ENCODE measurements at regions not wholly inside any gene's neighbourhood (a gene's known extent, or its start where the extent isn't known, plus 50 kb on each side); places are given as distances from the start of the nearest gene placed in this dataset.
"Not testable (repeated sequence)": the region's sequence is repeated elsewhere in the genome, so short reads cannot be mapped to it uniquely, and the experiment has no call there.

DNA sequence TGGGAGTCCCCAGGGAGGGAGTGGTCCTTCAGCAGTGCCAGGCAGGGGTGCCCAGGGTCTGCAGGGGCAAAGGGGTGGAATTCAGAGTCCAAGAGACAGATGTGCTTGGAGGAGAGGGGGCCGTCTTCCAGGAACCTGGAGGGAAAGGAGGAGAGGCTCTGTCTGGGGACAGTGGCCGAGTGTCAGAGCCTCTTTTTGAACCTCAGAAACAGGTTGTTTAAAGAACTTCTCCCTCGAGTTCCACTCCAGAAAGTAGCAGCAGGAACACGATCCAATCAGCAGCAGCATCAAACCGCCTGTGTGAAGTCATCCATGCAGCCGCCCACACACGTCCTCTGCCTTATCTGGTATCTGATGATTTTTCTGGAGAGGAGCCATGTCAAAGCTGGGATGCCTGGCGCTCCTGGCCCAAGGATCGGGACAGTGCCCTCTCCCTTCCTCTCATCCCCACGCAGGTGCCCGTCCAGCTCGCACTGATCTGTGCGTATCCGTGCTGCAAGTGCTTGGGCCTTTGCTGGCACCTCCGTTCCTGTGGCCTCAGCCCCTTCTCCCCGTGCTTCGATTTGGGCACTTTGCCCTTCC is 205.1 kb downstream of the NDUFA10 start:
- DNase-seq (ENCODE audit: low read depth, low spot score) = no peak

DNA sequence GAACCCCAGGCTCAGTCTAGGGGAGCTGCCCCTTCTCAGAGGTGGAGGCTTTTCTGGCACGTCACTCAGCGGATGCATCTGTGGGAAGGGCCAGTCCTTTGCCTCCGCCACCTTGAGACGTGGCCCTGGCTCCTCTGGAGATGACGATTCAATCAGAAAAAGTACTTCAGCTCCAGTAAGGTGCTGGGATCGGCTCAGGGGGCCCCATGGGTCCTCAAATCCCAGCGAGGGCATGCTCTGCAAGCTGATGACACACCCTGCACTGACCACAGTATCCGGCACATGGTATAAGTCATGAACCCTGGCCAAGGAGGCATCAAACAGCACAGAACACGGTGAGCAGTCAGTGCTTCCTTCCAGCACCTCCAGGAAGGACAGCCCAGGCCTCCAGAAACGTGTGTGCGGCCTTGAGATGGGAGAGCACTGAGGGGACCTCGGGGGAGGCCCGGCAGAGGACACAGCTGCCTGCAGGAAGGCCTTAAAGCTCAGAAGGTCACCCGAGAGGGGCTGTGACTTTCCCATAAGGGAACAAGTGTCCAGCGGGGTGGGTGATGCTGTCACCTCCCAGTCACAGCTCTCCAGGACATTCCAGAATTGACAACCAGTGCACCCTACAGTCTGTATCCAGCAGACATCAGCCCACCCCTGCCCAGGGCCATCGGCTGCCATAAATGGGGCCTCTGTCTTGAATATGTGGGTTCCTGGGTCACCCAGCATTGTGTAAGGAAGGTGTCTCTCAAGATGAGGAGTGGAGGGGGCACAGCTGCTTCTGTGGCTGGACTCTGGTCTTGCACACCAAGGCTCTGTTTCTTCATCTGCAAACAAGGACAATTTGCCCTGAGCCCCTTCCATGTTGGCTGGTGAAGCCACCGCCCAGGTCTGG is 205.8 kb downstream of the NDUFA10 start:
- DNase-seq (ENCODE audit: low read depth, low spot score) = no peak

DNA sequence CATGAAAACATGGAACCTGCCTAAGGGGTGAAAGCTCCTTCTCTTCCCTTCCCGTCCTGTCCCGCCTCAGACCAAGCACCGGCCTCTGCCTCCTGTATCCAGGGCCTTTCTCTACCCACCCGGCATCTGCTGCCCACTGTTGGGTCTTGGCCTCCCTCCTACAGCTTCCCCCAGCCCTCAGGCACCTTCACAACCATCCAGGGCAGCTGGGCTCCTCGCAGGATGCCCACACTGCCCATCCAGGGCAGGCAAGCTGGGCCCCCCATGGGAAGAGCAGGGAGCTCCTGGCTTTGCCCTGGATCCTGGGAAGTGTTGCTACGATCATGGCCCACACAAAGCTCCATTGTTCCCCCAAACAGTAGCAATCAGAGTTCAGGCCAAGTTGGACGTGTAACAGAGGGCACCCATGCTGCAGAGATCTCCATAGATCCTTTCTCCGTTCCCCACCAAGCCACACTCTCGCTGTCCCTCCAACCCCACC is 206.6 kb downstream of the NDUFA10 start:
- no peak for DNase-seq (ENCODE audit: low read depth, low spot score)

DNA sequence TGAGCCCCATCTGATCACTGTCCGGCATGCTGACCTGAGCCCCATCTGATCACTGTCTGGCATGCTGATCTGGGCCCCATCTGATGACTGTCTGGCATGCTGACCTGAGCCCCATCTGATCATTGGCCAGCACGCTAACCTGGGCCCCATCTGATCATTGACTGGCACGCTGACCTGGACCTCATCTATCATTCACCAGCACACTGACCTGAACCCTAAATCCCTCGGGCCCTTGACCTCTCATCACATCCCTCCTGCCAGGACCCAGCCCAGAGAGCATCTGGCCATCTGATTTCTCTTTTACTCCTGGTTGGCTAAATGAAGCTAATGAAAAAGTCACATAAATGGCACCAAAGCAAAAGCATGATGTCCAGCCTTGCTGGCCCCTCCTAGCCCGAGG is 207.1 kb downstream of the NDUFA10 start:
- no peak for DNase-seq (ENCODE audit: low read depth, low spot score)

DNA sequence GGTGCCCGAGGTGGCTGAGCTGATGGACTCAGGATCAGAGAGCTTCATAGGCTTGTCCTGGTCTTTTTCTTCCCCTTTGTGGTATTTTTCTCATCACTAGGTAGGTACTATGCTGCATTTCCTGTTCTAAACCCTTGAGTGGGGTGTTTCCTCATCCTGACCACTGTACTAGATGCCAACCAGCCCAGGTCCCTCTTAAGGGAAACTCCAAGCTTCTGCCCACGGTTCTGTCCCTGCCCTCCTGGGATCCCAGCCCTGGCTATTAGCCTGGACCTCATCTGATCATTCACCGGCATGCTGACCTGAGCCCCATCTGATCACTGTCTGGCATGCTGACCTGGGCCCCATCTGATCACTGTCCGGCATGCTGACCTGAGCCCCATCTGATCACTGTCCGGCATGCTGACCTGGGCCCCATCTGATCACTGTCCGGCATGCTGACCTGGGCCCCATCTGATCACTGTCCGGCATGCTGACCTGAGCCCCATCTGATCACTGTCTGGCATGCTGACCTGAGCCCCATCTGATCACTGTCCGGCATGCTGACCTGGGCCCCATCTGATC is 207.6 kb downstream of the NDUFA10 start:
- not testable (repeated sequence) for DNase-seq (ENCODE audit: low read depth, low spot score)

DNA sequence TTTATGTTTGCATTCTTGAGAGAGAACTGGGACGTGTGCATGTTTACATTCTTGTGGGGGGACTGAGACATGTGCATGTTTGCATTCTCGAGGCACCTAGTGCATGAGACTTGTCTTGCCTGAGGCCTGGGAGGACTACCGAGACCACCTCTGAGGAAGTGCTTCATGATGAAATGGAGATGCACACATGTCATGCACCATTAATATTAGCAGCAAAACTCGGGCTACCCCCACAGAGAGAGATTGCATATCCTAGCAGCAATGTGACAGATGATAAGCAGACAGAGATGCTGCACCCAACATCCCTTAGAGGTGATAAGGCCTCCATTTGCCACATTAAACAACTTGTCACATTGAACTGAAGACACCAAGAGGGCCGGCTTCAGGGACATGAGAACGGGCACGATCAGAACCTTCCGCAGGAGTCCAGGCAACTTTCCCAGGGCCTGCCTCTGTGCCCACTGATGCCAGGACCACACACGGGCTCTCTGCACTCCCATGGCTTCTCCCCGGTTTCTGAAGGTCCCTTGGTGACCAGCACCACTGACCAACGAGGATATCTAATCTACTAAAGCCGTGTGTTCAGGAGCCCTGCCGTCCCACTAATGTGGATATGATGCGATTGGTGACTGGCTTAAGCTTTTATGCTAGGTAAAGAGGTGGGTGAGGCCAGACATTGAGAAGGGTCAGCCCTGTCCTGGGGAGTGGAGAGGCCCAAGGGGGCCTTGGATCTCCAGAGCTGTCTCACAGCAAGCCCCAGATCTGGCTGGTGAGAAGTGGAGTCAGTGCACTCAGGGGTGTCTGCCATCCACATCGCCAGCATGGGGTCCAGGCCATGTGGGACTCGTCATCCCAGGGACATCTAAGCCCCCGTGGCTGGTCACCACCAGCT is 208.3 kb downstream of the NDUFA10 start:
- DNase-seq (ENCODE audit: low read depth, low spot score) = no peak

DNA sequence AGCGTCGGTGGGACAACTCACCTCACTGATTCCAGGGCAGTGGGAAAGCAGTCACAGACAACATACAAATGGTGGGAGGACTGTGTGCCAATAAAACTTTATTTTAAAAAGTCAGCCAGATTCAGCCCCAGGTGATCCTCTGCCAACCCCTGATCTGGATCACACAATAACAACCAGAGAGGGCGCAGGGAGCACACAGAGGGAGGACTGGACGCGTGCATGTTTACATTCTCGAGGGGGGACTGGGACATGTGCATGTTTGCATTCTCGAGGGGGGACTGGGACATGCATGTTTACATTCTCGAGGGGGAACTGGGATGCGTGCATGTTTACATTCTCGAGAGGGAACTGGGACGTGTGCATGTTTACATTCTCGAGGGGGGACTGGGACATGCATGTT is 209.5 kb downstream of the NDUFA10 start:
- no peak for DNase-seq (ENCODE audit: low read depth, low spot score)

DNA sequence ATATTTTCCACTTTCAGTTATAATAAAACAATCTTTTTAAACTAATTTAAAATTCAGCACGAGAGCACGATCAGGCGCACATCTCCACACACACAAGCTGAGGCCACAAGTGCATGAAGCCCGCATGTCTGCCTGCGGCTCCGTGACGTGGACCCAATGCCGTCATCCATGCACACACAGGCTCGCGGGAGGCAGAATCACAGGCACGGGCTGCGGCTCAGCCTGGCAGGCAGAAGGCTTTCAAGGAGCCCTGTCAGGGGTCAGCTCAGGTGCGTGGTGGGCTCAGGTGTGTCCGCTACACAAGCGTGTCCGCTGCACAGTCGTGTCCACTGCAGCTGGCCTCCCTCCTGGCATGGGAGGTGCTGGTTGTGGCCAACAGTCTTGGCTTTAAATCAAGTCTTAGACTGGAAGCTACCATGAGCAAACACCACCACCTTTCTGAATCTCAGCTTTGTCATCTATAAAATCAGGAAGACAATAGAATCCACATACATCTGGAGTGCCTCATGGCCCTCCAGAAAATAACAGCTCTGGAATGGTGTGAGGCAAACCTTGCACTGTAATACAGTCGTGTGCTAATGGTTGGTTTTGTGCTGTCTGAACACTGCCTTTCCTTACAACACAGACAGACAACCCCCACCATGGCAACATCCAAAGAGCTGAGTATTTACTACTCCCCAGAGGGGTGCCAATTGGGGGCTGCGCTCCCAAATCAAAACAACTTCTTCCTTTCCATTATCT is 210.1 kb downstream of the NDUFA10 start:
- no peak for DNase-seq (ENCODE audit: low read depth, low spot score)

DNA sequence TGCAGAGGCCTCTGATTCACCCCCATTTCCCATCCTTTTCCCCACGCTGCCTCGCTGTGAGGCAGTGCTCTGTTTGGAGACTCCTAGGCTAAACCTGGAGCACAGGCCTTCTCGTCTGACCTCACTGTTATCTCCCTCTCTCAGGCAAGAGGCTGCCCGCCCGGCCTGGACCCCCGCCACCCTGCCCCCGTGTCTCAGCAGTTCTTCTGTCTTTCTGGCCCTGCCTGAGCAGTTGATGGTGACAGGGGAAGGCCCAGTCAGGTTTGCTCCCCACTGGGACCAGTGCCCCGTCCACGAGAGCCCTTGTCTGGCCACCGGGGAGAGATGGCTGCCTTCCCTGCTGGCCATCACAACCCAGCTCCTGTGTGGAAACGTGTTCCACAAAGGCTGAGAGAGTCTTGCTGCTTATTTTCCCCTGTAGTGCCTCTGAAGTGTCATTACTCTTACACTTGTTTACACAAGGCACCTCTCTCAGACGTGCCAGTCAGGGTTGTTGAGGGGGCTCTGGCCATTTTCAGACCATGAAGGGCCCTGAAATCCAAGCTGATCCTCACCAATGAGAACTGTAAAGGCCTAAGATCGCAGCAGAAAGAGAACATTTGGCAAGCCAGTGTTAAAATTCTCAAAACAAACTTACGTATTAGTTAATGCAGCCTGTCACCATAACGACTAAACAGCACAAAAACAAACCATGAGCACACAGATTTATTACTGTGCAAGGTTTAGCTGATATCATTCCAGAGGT is 210.9 kb downstream of the NDUFA10 start:
- no peak for DNase-seq (ENCODE audit: low read depth, low spot score)

DNA sequence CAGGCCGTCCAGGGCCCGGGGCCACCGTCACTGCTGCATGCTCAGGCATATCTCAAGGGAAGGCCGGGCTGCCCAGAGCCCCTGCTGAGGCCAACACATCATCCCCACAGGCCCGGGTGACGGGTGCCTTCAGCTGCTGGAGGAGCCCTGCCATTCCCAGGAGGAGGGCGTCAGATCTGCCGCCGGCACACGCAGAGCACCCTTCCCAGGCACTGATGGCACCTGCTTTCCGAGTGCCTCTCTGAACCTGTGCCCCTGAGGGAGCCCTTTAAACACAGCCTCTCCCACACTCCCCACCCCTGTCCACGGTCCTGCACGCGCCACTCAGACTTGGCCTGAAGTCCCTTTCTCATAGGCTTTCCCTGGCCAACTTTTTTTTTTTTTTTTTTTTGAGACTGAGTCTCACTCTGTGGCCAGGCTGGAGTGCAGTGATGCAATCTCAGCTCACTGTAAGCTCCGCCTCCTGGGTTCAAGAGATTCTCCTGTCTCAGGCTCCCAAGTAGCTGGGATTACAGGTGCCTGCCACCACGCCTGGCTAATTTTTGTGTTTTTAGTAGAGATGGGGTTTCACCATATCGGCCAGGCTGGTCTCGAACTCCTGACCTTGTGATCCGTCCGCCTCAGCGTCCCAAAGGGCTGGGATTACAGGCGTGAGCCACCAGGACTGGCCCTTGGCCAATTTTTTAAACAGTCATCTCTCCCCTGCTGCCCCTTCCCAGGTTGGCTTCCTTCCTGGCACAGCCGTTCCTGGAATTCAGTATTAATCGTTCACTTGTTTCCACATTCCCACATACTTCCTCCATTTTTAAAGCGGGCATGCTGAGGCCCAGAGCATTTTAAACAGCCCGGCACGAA is 211.7 kb downstream of the NDUFA10 start:
- no peak for DNase-seq (ENCODE audit: low read depth, low spot score)

DNA sequence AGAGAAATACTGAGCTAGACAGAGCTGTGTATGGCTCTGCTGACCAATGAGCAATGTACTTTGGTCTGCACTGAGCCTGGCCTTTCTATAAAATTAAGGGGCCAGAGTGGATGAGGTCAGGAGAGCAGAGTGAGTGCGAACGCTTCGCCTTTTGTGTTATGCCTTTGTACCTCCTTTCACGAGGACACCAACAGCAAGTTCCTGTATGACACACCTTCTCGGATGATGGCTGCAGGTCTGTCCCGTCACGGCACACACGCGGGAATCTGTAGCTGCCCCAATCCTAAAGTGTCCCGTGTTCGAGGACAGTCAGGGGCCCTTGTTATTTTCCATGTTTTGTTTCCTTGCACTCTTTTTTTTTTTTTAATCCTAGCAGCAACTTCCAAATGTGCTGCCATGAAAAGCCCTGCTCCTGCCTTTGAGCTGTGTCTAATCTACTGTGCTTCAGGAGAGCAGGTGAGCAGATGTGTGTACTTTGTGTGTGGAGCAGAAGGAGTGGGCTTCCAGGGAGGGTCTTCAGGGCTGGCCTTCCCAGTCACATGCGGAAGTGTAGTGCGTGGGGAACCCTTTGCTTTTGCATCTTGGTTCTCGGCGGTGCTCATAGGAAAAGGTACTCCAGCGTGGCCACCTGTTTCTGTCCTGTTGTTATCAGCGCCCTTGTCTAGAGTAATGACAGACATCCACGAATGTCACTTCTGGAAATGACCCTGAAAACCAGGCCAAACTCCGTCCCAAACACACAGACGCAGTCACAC is 213.2 kb downstream of the NDUFA10 start:
- DNase-seq (ENCODE audit: low read depth, low spot score) = no peak

DNA sequence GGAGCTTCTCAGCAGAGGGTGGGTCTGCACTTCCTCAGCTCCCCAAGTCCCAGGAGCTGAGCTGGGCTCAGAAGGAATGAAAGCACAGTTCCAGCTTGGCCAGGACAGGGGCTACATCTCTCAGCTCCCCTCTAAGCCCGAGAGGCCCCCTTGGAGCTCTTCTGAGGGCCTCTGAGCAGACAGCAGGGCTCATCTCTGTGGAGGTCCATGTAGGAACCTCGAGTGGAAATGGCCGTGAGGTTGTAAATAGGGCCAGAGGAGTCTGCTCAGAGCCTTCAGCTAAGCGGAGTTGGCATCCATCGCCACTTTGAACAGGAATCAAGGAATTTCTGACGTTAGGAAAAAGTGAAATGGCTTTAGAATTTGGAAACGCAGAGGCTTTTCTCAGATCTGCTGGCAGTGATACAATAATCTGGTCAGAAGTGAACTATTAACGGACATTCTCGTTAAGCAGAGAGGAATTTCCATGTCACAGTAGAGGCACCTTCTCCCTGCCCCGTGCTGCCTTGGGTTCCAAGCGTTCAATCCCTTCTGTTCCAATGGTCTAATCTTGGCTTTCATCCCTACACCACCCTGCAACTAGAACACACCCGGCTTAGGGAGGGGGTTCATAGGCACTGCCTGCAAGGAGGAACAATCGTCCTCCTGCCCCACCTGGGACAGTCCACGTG is 213.9 kb downstream of the NDUFA10 start:
- DNase-seq (ENCODE audit: low read depth, low spot score) = no peak

DNA sequence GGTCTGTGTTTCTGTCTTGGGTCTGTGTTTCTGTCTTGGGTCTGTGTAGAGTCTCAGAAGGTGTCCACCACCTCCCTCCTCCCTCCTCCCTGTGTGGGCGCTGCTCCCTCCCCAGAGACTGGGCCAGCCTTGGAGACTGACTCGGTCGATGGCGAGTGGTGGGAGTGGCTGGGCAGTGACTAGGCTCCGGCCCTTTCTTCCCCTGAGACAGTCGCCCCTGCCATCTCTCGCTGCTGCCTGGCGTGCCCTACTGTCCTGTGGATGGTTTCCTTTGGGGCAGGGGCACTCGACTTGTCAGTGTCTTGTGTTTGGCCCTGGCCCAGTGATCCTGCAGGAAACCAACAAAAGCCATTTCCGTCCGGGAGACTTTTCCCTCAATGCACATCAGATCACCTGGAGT is 215.8 kb downstream of the NDUFA10 start:
- no peak for DNase-seq (ENCODE audit: low read depth, low spot score)

DNA sequence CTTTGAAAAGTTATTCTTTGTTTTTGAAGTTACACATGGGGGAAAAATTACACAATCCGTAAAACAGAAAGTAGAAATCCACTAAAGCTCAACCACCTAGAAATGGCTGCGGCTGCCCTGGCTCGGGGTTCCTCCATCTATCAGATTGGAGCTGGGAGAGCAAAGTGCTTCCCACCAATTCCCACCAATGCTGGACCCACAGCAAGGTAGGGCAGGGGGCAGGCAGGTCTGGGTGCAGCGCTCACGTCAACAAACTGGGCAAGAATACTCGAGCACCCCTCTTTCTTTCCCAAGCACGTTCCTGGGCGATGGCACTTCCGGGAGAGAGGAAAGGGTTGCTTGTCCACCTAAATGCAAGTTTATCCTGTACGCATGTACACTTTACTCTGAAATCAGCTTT is 217.6 kb downstream of the NDUFA10 start:
- no peak for DNase-seq (ENCODE audit: low read depth, low spot score)

DNA sequence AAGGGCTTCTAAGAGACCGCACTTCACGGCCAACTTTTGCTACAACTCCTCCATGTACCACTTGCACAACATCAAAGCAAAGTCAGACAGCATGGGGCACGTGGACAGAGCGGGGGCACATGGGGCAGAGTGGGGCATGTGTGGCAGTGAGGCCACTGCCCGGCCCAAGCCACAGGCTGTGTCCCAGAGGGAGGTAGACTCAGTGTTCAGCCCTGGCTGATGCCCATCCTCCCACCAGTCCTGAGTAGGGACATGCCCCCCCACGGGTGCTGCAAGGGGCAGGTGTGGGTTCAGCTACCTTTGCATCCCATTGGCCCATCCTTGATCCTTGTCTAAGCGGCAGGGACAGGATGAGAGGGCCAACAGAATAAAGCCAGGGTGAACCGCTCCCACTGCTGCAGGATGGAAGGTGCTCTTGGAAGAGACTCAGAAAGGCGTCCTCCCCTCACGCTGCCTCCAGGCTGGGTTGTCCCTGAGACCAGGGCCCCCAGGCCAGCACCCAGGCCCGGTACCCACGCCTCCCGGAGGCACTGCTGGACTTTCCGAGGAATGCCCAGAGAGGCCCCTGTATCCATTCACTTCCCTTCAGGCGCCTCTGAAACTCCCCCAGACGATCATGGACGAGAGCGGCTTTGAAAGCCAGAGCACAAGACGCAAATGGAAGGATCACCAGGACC is 218.2 kb downstream of the NDUFA10 start:
- no peak for DNase-seq (ENCODE audit: low read depth, low spot score)

DNA sequence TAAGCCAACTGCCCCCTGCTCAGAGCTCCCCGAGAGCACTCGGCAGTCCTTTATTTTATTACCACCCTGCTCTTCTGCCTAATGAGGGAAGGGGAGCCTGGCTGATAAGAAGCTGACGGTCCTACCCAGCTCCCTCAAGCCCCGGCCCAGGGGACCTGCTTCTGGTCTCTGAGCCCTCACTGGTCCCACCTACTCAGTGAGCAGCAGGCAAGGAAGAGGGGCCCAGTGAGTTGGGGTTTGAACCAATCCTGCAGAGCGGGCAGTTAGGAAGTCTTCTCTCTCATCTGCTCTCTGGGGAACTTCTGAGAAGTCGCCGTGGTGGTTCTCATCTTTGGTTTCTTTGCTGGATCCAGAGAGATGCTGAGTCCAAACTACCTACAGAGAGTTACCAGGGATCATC is 218.9 kb downstream of the NDUFA10 start:
- DNase-seq (ENCODE audit: low read depth, low spot score) = no peak

DNA sequence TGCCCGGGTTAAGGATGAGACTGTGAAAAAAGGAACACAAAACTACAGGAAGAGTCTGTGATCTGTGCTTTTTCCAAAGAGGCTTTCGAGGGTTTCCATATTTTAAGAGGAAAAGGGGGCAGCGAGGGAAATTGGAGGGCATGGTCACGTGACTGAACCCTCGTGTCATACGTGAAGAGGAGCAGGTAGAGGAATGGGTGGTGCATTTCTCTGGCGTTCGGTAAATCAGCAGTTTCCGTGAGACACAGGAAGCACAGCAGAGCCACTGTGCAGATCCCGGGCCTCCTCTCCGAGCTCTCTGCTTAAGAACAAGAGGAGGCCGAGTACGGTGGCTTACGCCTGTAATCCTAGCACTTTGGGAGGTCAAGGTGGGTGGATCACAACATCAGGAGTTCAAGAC is 219.7 kb downstream of the NDUFA10 start:
- no peak for DNase-seq (ENCODE audit: low read depth, low spot score)

DNA sequence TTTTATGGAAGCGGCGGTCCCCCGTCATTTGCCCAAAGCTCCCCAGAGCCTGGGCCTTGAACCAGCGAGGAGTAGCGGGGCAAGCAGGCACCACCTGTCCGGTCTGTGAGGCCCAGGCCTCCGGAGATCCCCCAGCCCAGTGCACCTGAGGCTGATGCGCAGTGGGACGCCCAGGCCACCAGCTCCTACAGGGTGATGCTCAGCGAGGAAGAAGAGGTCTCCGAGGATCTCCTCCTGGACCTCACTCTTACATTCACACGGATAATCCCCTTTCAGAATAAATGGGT is 220.2 kb downstream of the NDUFA10 start:
- DNase-seq (ENCODE audit: low read depth, low spot score) = no peak
